Left kidney (tissue), 1 donor: ENCODE measurements at regions not wholly inside any gene's neighbourhood (a gene's known extent, or its start where the extent isn't known, plus 50 kb on each side); places are given as distances from the start of the nearest gene placed in this dataset.

Experiments used
- DNase-seq: peaks from one replicate; pipeline ENCODE4 v3.0.0-alpha.2; 2013

DNA sequence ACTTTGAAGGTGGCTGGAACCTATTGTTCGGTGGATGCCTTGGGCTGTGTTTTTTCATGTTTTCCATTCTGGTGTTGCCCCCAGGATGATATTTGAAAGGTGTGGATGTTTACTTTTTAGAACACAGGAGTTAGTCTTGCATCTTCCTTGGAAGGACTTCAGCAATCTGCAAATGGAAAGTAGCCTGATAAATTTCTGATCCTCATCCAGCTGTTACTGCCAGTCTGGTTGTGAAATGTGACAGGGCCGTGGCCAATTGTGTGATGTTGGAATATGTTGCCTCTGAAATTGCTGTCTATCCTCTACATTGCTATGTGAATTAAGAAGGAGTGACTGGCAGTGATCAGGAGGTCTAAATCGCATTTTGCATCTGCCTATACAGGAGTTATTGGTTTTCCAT, 382.5 kb upstream of the C2CD4B start:
- DNase-seq, result no peak

DNA sequence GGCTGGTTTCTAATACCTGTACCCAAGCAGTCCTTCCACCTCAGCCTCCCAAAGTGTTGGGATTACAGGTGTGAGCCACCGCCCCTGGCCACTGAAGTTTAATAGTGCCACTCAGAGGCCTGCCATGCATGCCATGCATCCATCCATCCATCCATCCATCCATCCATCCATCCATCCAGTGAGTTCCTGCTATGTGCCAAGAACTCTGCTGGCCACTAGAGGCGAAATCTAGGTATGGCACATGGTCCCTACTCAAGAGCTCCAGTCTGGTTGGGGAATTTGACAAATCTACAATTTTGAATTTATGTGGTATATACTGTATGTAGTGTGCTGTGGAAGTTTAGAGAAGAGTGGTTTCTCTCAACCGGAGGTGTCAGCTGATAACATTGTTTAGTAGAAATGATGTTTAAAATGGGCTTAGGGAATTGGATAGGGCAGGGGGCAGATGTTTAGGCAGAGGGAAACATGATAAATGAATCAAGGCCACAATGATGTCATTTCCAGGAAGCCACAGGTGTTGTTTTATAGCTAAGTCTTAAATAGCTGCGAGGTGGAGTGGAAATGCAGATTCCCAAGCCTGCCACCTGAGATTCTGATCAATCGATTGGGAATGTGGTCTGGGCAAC, 384.4 kb upstream of the C2CD4B start:
- no peak for DNase-seq

DNA sequence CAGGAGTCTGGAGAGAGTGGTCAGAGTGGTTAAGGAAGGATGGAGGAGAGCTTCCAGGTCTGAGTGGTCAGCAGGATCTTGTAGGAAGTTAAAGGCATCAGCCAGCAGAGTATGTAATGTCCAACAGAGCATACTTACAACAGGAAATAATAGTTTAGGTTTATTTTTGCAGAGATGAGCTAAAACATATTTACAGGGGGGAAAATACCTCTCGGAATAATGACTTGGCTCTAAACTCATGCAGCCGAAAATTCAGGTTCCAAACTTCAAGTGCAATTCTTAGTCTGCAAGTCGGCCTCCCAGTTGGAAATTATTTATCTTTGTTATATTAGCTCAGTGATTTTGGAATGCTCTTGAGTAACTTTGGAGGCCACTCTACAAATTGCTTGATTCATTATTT, 385.0 kb upstream of the C2CD4B start:
- no peak for DNase-seq

DNA sequence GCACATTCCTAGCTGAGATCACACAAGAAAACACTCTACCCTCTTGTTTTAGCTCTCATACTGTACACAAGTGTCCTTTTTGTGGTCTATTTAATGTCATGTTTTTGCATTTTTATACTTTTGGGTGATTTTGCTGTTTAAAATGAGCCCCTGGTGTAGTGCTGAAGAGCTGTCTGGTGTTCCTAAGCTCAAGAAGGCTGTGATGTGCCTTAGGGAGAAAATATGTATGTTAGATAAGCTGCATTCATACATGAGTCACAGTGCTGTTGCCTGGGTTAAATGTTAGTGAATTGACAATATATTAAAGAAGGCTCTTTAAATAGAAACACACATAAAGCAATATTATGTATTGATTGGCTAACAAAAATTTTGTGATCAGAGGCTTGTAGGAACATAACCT, 387.4 kb upstream of the C2CD4B start:
- DNase-seq, result no peak

DNA sequence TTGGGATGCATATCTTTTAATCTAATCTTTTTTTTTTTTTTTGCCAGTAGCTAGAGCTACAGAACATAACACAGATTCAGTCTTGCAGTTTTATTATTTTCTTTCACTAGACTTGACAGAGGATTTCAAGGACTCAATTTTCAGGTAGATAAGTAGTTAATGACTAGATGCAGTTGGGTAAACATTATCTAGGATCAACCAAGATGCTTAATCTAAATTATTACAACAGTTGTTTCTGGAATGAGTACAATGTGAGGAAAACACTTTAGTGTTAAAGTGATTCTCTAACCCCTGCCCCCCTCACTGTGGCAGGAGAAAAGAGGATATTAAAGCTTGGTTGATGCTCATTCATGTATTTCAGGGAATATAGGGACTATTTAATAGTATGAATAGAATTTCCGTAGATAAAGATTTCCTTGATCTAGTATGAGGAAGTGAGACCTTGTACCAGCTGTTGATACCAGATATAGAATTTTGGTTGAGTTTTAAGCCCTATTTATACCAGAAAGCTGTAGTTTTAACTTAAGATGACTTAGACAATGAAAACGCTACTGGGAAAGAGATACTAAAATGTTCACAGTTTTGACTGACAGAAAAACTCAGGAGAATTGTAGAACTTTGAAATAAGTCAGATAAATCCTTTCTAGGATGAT, 389.0 kb upstream of the C2CD4B start:
- DNase-seq, result no peak

DNA sequence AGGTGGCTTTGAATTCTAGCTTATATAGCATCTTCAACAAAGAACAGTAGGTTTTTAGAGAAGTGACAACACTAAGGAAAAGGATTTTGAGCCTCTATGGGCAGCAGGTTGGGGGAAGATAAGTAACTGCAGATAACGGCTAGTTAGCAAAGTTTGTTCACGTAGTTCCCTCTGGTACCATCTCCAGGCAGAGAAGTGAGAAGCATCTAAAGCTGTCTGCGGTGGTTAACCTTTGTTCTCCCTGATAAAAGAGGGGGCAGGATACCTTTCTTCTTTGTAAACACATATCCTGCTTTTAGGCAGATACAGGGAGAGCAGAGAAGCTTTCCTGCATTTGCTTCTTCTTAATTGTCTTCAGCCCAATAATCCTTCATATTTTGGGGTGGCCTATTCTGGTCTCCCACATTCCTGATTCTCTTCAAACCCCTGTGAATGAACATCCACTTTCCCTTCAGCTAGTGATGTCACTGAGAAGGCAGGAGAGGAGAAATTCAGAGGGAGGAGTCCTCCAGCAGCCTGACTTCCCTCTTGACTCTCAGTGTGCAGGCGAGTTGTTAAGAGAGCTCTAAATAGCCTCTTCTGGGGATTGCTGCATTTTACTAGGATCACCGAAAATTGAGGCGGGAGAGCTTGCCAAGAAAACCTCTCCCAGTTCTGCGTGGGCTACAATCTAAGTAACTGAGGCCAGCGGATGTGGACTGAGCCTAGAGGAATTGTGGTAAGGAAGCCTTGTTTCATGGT, 393.7 kb upstream of the C2CD4B start:
- no peak for DNase-seq

DNA sequence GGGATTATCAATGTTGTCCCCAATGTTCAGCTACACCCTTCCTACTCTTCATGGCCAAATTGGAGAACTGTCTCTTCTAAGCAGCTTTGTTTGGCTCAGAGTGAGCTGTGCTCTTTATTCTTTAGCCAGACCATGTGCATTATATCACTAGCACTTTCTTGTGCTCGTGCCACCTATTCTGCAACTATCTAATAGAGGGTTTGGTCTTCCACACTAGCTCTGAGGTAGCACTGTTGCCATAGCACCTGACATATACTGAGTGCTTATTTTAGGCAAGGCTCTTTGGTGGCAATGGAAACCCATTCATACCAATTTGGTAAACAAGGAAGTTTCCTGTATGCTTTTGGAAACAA, 394.3 kb upstream of the C2CD4B start:
- DNase-seq, result no peak

DNA sequence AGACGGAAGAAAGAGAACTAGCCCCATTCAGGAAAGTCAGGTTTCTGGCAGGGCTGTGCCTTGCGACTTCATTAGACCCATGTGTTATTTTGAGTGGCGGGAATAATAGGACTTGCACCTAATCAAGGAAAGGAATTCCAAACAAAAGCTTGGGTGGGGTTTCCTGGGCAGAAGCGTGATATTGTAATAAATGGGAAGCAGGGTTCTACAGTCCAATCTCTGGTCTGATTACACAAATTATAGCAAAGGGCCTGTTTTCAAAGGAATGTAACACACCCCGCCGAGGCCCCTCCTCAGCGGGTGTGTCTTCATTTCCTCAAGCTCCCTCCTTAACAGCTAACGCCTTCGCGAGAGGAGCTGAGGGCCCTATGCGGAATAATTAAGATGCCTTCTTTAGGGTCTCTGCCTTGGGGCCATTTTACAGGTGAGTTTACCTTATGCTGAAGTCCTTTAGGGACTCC, 396.0 kb upstream of the C2CD4B start:
- no peak for DNase-seq

DNA sequence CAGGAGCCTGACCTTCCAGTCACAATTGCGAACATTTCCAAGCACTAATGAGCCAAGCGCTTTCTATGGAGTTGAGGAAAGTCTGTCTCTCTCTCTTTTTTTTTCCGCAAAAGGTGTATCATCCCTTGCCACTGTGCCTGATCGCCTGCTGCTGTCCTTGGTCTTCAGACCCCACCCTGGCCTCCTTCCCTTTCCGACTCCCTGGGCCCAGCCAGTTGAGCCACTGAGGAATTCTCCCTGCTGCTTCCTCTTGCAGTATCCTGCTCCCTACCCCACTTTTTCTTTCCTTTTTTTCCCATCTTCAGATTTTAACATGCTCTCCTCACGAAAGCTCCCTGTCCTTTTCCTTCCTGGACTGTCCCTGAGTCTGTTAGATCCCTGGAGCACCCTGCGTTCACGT, 396.5 kb upstream of the C2CD4B start:
- no peak for DNase-seq

DNA sequence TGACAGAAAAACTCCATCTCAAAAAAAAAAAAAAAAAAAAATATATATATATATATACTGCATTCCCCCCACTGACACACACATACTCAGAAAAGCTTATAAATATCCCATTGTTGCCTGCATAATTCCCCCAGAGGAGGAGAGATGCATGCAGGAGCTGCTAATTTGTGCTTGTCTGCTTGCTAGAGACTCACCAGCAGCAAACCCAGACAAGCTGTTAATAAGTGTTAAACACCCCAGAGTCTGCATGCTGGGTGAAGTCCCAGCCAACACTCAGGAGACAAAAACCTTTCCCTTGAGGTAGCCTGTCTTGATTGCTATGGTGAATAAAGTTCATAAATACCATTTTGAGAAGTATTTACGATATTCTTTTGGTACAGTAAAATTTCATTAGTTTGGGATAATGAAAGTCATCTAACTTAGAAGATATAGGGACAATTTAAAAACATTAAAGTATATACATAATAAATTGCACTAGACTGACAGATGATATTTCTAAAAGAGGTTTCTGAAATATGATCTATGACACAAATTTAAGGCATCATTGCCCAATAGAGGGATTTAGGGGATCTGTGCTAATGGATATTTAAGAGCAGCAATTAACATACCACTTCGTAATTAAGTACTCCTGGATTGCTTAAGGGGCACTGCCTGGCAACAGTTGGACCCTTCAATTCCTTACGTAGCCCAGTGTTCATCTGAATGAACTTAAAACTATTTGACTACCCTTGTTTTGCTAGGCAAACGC, 400.0 kb upstream of the C2CD4B start:
- no peak for DNase-seq

DNA sequence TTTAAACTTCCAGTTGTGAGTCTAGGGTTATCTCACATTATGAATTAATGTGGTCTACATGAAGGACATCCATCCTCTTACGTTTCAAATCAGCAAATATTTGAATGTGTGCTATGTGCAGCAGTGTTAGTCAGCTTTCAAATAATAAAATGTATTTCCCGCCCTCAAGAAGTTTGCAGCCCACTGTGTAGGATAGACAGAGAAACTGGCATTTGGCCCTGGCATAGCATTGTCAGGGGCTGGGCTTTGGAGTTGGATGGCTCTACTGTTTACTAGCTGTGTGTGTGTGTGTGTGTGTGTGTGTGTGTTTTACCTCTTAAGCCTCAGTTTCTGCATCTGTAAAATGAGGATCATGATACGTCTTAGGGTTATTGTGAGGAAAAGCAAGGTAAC, 400.5 kb upstream of the C2CD4B start:
- no peak for DNase-seq

DNA sequence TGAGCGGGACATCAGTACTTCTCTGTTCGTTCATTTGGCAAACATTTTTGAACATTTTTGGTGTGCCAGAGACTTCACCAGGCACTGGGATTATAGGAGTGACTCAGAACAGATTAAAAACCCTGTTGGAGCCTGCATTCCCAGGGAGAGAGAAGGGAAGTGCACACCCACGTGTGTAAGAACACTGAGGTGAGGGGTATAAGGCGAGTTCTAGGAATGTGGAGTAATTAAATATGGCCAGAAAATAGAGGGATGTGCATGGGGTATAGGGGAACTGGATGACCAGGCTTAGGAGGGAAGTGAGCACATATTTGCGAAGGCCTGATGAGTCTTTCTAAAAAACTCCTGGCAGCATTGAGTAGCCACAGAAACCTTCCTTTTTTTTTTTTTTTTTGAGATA, 401.2 kb upstream of the C2CD4B start:
- DNase-seq, result no peak

DNA sequence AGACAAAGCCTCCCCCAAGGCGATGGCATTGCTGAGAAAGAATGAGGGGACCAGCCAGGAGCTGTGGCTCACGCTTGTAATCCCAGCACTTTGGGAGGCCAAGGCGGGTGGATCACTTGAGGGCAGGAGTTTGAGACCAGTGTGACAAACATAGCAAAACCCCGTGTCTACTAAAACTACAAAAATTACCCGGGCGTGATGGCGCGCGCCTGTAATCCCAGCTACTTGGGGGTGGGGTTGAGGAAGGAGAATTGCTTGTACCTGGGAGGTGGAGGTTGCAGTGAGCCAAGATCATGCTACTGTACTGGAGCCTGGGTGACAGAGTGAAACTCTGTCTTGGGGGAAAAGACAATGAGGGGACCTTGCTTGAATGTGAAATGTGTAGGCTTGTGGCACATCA, 402.4 kb upstream of the C2CD4B start:
- no peak for DNase-seq

DNA sequence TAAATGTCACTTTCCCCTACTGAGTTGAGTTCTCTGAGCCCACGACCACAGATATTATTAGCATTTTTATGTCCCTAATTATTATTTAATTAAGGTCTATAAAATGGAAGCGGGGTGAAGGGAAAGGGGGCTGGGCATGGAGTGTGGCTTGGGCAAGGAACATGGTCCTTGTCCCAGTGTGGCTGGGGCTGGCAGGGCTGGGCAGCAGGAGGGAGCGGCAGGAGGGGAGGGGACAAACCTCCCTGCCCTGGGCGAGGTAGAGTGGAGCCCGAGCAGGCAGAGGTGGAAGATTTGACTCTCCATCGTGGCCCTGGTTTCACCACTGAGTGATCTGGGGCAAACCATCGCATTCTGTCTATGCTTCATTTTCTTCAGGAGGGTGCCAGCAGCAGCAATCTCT, 402.9 kb upstream of the C2CD4B start:
- no peak for DNase-seq

DNA sequence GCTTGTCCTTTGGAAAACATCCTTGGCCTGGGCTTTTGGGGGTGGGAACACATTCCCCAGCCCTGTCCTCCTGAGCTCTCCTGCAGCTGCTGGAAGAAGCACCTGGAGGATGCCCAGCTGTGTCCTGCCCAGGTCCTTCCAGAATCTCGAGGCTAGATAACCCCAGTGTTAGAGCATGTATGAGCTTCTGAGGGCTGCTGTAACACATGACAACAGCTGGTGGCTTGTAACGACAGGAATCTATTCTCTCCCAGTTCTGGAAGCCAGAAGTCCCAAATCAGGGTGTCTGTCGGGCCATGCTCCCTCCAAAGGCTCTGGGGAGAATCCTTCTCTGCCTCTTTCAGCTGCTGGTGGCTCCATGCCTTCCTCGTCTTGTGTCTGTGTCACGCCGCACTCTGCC, 403.6 kb upstream of the C2CD4B start:
- no peak for DNase-seq

DNA sequence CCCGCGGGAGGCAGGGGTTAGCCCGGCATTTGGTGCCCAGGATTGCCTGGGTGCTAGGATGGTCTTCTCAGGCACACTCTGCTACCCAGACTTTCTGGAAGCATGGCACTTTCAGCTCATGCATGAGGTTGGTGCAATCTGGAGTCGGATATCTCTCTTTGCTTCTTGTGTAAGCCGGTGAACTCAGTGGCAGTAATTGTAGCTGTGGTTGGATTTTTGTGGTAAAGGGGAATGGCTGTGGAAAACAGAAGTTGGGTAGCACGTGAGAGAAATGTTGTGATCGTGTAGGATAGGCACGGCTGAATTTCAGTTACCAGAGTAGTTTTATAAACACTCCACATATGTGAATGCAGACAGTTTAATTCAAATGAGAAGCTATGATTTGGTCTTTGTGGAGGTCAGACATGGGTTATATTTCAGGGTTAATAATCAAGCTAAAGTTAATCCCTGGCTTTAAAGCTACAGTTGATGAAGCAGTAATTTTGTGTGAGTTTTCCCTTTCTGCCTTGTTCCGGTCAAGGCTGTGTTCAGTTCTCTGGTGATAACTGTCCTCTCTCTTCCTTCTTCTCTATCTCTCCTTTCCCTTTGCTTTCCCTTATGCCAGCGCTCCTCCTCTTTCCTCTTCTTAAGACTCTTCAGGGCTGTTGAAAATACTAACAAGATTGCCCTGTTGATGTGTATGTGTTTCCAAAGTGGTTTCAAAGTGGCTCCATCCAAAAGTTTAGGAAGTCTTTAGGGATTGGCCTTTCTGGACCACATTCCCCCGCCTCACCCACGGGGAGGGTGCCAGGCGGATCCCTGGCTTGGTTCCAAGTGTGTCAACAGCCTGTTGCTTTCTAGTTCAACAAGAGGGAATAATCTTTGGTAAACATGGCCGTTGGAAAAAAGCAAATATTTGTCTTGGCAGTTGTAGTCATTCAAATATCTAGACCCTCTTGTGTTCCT, 404.6 kb upstream of the C2CD4B start:
- DNase-seq, result no peak

DNA sequence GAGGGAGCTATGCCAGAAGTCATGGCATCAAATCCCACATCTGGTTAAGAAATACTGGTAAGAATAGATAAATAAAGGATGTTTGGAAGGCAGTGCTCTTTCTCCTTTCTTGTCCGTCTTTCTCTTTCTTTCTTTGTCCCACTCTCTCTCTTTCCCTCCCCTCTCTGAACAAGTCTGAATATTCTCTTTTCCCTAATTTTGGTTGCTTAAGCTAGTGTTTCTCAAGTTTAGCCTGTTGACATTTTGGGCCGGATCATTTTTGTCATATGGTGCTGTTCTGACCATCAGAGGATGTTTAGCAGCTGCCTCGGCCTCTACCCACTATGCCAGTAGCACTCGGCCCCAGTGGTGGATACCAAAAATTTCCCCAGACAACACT, 405.3 kb upstream of the C2CD4B start:
- DNase-seq, result no peak

DNA sequence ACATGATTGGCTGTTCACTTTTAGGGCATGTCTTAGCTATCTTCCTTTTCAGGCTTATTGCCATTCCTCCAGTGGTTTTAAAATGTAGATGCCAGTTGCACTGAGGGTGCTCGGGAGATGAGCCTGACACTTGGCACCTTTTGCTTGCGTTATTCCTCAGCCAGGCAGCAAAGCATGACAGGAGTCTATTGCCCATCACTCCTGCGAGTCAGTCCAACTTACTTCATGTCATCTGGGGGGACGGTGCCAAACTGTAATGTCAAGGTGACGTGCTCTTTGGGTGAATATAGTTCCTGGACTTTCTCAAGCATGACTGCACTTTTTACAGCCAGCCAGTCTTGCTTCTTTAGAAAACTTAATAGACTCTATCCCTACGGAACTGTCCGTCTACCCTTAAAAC, 406.0 kb upstream of the C2CD4B start:
- no peak for DNase-seq

DNA sequence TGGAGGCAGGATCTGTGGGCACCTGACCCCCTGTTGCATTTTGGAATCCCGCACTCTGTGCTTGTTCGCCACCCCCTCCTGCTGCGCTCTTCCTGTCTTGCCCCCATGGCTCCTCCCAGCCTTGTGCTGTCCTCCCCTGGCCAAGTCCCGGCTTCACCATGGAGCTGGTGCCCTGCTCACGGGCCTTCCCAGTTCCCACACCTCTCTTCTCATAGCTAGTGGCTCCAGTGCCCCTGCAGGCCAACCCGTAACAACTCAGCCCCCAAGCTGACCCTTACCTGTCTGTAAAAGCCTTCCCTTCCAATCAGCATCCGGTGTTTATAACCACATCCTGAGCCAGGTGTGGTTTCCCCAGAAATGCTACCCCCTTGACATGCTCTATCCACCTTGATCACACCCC, 407.7 kb upstream of the C2CD4B start:
- no peak for DNase-seq

DNA sequence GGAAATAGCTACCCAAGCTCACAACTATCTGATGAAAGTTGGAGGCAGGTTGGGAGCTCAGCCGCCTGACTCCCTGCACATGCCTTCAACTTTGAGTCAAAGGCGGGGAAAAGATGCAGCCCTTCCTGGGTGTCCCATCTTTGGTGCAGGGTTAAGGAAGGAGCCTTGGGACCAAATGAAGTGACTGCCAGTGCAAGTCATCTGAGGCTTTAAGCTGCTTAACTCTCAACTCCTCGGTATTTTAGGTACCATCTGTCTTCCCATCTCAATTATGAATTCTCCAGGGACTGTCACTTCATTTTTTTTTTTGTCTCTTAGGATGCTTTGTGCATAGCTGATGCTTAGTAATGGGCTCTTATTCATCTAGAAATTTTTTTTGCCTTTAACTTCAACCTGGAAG, 408.8 kb upstream of the C2CD4B start:
- DNase-seq, result no peak

DNA sequence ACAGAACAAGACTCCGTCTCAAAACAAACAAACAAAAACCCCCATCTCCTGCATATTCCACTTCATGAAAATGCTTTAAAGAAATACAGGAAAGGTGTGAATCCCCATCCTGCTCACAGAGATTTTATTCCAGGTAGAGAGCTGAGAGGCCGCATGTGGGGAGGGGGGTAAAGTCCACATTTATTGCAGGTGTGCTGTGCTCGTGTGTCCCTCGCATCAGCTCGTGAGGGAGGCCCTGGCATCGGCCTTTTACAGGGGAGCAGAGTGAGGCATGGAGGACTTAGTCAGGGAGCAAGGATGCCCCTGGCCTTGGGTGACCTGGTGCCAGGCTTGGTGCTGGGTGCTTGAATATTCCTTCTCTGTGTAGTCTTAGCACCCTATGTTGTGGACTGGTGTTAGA, 413.5 kb upstream of the C2CD4B start:
- DNase-seq, result no peak

DNA sequence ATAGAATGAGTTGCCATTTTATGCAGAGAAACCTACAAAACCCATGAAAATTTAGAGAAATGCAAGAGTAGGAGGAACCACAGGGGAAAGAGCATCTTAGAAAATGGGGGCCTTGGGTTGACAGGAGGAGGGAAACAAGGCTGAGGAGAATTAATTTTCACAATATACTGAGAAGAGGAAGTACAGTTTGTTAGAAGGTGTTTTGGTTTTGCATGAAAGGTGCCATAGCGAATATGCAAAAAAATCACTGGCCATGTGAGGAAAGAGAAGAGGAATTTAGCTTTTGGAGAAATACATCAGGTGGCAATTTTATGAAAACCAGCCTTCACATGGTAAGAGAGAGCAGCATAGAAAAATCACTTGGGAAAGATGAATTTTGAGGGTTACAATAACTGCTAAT, 413.9 kb upstream of the C2CD4B start:
- no peak for DNase-seq
